ENCODE measurements at regions not wholly inside any gene's neighbourhood (a gene's known extent, or its start where the extent isn't known, plus 50 kb on each side); places are given as distances from the start of the nearest gene placed in this dataset.

GRCh38 chr17:77637818-77638575 is 320.5 kb upstream of the TNRC6C start:
- H3K36me3 ChIP-seq (replicated peaks in 1 of 2; ENCODE audit: control insufficient read depth in 2 of 2, insufficient read depth in 2 of 2, low read length in 2 of 2): no peaks in the 10 kb centered on the region
- peaks cover 0 to 13% (median 0%) of the 10 kb centered on the region in 3 experiments for H3K27me3 ChIP-seq (ENCODE audit: control insufficient read depth in 3 of 3, insufficient read depth in 3 of 3, low read depth in 1 of 3, low read length in 3 of 3)
- H3K23ac ChIP-seq (ENCODE audit: low read depth, low read length, poor library complexity): no peak overlapping the region
- H2BK12ac ChIP-seq (ENCODE audit: low read length): peak overlapping the region; percentile 73
- peak; percentile 51 for DNase-seq (ENCODE audit: low spot score)
- peaks cover 12 to 27% of the 10 kb centered on the region in 2 donors for H3K4me1 ChIP-seq (ENCODE audit: control insufficient read depth in 2 of 2, insufficient read depth in 1 of 2, low read depth in 1 of 2, low read length in 2 of 2)
- peak overlapping the region; percentile 86 for H3K18ac ChIP-seq (ENCODE audit: low read length)
- no peak overlapping the region for H3K4me2 ChIP-seq (ENCODE audit: insufficient read depth, low read length, poor library complexity, severe bottlenecking)
- no peak overlapping the region for H2BK15ac ChIP-seq (ENCODE audit: low read length)
- H3K14ac ChIP-seq (ENCODE audit: low read length): peak overlapping the region; percentile 86
- whole genome bisulfite sequencing, 2 donors (ENCODE audit: extremely low coverage in 2 of 2, insufficient read length in 2 of 2, insufficient replicate concordance in 1 of 2): no CpG with 5 or more reads among the region's 16 CpGs
- peaks cover 0 to 2% of the 10 kb centered on the region in 2 donors for H3K9me3 ChIP-seq (replicated peaks in 1 of 2; ENCODE audit: control insufficient read depth in 2 of 2, insufficient read depth in 1 of 2, low read depth in 1 of 2, low read length in 2 of 2)
- no peak overlapping the region for H2BK5ac ChIP-seq (ENCODE audit: low read length)
- H3K27ac ChIP-seq (replicated peaks; ENCODE audit: low read length): no peak overlapping the region
- H3K9ac ChIP-seq (ENCODE audit: low read depth, low read length, poor library complexity): no peak overlapping the region
- H4K91ac ChIP-seq (ENCODE audit: low read depth, low read length, poor library complexity): no peak overlapping the region
- H3K4me3 ChIP-seq (ENCODE audit: low read length in 2 of 2): no peak overlapping the region
- H2AK5ac ChIP-seq (ENCODE audit: low read depth, low read length): no peak overlapping the region
- H2AFZ ChIP-seq (ENCODE audit: low read length): no peak overlapping the region
- H2BK120ac ChIP-seq (ENCODE audit: low read depth, low read length): no peak overlapping the region
- no peak overlapping the region for H3K4ac ChIP-seq (ENCODE audit: low read length)
- H3K79me1 ChIP-seq (ENCODE audit: low read depth, low read length): no peaks in the 10 kb centered on the region
- H4K8ac ChIP-seq (ENCODE audit: low read depth, low read length): no peak overlapping the region

GRCh38 chr17:77640252-77640651 is 318.3 kb upstream of the TNRC6C start:
- Histone ChIP-seq H3K9me3 (replicated peaks in 1 of 2; ENCODE audit: control insufficient read depth in 2 of 2, insufficient read depth in 1 of 2, low read depth in 1 of 2, low read length in 2 of 2) (no peaks in the 10 kb centered on the region), H2AFZ (ENCODE audit: low read length) (no peak overlapping the region), H3K4ac (ENCODE audit: low read length) (no peak overlapping the region), H3K14ac (ENCODE audit: low read length) (no peak overlapping the region), H3K9ac (ENCODE audit: low read depth, low read length, poor library complexity) (no peak overlapping the region), H4K8ac (ENCODE audit: low read depth, low read length) (no peak overlapping the region), H2BK5ac (ENCODE audit: low read length) (no peak overlapping the region), H3K23ac (ENCODE audit: low read depth, low read length, poor library complexity) (no peak overlapping the region), H2BK15ac (ENCODE audit: low read length) (no peak overlapping the region), H3K4me2 (ENCODE audit: insufficient read depth, low read length, poor library complexity, severe bottlenecking) (no peak overlapping the region), H4K91ac (ENCODE audit: low read depth, low read length, poor library complexity) (no peak overlapping the region), H3K27me3 (ENCODE audit: control insufficient read depth in 3 of 3, insufficient read depth in 3 of 3, low read depth in 1 of 3, low read length in 3 of 3) (peaks cover 0 to 13% (median 0%) of the 10 kb centered on the region in 3 experiments), H2AK5ac (ENCODE audit: low read depth, low read length) (peak overlapping the region; percentile 41), H2BK120ac (ENCODE audit: low read depth, low read length) (no peak overlapping the region), H3K27ac (replicated peaks; ENCODE audit: low read length) (no peak overlapping the region), H3K18ac (ENCODE audit: low read length) (no peak overlapping the region), H3K36me3 (replicated peaks in 1 of 2; ENCODE audit: control insufficient read depth in 2 of 2, insufficient read depth in 2 of 2, low read length in 2 of 2) (no peaks in the 10 kb centered on the region), H3K79me1 (ENCODE audit: low read depth, low read length) (no peaks in the 10 kb centered on the region), H2BK12ac (ENCODE audit: low read length) (no peak overlapping the region), H3K4me1 (ENCODE audit: control insufficient read depth in 2 of 2, insufficient read depth in 1 of 2, low read depth in 1 of 2, low read length in 2 of 2) (peaks cover 12 to 20% of the 10 kb centered on the region in 2 donors), H3K4me3 (ENCODE audit: low read length in 2 of 2) (no peak overlapping the region)
- DNase-seq (ENCODE audit: low spot score): no peak
- no CpG with 5 or more reads among the region's 3 CpGs for WGBS, 2 donors (ENCODE audit: extremely low coverage in 2 of 2, insufficient read length in 2 of 2, insufficient replicate concordance in 1 of 2)

GRCh38 chr17:77640916-77641605 is 317.4 kb upstream of the TNRC6C start:
- Histone ChIP-seq H3K4me2 (ENCODE audit: insufficient read depth, low read length, poor library complexity, severe bottlenecking) (no peak overlapping the region), H3K18ac (ENCODE audit: low read length) (peak overlapping the region; percentile 52), H4K91ac (ENCODE audit: low read depth, low read length, poor library complexity) (no peak overlapping the region), H3K4ac (ENCODE audit: low read length) (no peak overlapping the region), H2BK15ac (ENCODE audit: low read length) (no peak overlapping the region), H2BK12ac (ENCODE audit: low read length) (no peak overlapping the region), H3K4me1 (ENCODE audit: control insufficient read depth in 2 of 2, insufficient read depth in 1 of 2, low read depth in 1 of 2, low read length in 2 of 2) (peaks cover 12 to 23% of the 10 kb centered on the region in 2 donors), H3K79me1 (ENCODE audit: low read depth, low read length) (no peaks in the 10 kb centered on the region), H3K27me3 (ENCODE audit: control insufficient read depth in 3 of 3, insufficient read depth in 3 of 3, low read depth in 1 of 3, low read length in 3 of 3) (peaks cover 0 to 13% (median 0%) of the 10 kb centered on the region in 3 experiments), H4K8ac (ENCODE audit: low read depth, low read length) (no peak overlapping the region), H3K36me3 (replicated peaks in 1 of 2; ENCODE audit: control insufficient read depth in 2 of 2, insufficient read depth in 2 of 2, low read length in 2 of 2) (no peaks in the 10 kb centered on the region), H2AK5ac (ENCODE audit: low read depth, low read length) (peak overlapping the region; percentile 27), H2BK5ac (ENCODE audit: low read length) (no peak overlapping the region), H3K9me3 (replicated peaks in 1 of 2; ENCODE audit: control insufficient read depth in 2 of 2, insufficient read depth in 1 of 2, low read depth in 1 of 2, low read length in 2 of 2) (no peaks in the 10 kb centered on the region), H2BK120ac (ENCODE audit: low read depth, low read length) (no peak overlapping the region), H3K27ac (replicated peaks; ENCODE audit: low read length) (no peak overlapping the region), H3K14ac (ENCODE audit: low read length) (no peak overlapping the region), H2AFZ (ENCODE audit: low read length) (no peak overlapping the region), H3K4me3 (ENCODE audit: low read length in 2 of 2) (no peak overlapping the region), H3K23ac (ENCODE audit: low read depth, low read length, poor library complexity) (no peak overlapping the region), H3K9ac (ENCODE audit: low read depth, low read length, poor library complexity) (no peak overlapping the region)
- WGBS, 2 donors (ENCODE audit: extremely low coverage in 2 of 2, insufficient read length in 2 of 2, insufficient replicate concordance in 1 of 2): no CpG with 5 or more reads among the region's 8 CpGs
- DNase-seq (ENCODE audit: low spot score): no peak

- H3K4me2 ChIP-seq (ENCODE audit: insufficient read depth, low read length, poor library complexity, severe bottlenecking): no peak overlapping the region
- H3K4me3 ChIP-seq (ENCODE audit: low read length in 2 of 2): no peak overlapping the region
- peaks cover 12 to 24% of the 10 kb centered on the region in 2 donors for H3K4me1 ChIP-seq (ENCODE audit: control insufficient read depth in 2 of 2, insufficient read depth in 1 of 2, low read depth in 1 of 2, low read length in 2 of 2)
- H3K9me3 ChIP-seq (replicated peaks in 1 of 2; ENCODE audit: control insufficient read depth in 2 of 2, insufficient read depth in 1 of 2, low read depth in 1 of 2, low read length in 2 of 2): no peaks in the 10 kb centered on the region
- no peaks in the 10 kb centered on the region for H3K36me3 ChIP-seq (replicated peaks in 1 of 2; ENCODE audit: control insufficient read depth in 2 of 2, insufficient read depth in 2 of 2, low read length in 2 of 2)
- H3K18ac ChIP-seq (ENCODE audit: low read length): no peak overlapping the region
- H3K27me3 ChIP-seq (ENCODE audit: control insufficient read depth in 3 of 3, insufficient read depth in 3 of 3, low read depth in 1 of 3, low read length in 3 of 3): peaks cover 0 to 13% (median 0%) of the 10 kb centered on the region in 3 experiments
- no peak overlapping the region for H3K23ac ChIP-seq (ENCODE audit: low read depth, low read length, poor library complexity)
- H3K79me1 ChIP-seq (ENCODE audit: low read depth, low read length): no peaks in the 10 kb centered on the region
- no peak overlapping the region for H4K91ac ChIP-seq (ENCODE audit: low read depth, low read length, poor library complexity)
- no peak overlapping the region for H3K14ac ChIP-seq (ENCODE audit: low read length)
- no peak overlapping the region for H2AK5ac ChIP-seq (ENCODE audit: low read depth, low read length)
- H2BK15ac ChIP-seq (ENCODE audit: low read length): no peak overlapping the region
- no peak overlapping the region for H2BK5ac ChIP-seq (ENCODE audit: low read length)
- no peak overlapping the region for H2BK120ac ChIP-seq (ENCODE audit: low read depth, low read length)
- no peak overlapping the region for H3K27ac ChIP-seq (replicated peaks; ENCODE audit: low read length)
- no peak overlapping the region for H3K4ac ChIP-seq (ENCODE audit: low read length)
- no peak overlapping the region for H3K9ac ChIP-seq (ENCODE audit: low read depth, low read length, poor library complexity)
- no peak for DNase-seq (ENCODE audit: low spot score)
- no CpG with 5 or more reads among the region's 4 CpGs for WGBS, 2 donors (ENCODE audit: extremely low coverage in 2 of 2, insufficient read length in 2 of 2, insufficient replicate concordance in 1 of 2)
- no peak overlapping the region for H4K8ac ChIP-seq (ENCODE audit: low read depth, low read length)
- no peak overlapping the region for H2AFZ ChIP-seq (ENCODE audit: low read length)
- H2BK12ac ChIP-seq (ENCODE audit: low read length): no peak overlapping the region
Observed at GRCh38 chr17:77641718-77642117, 316.8 kb upstream of the TNRC6C start.
